HuH-7.5 (cell line): ENCODE measurements at regions not wholly inside any gene's neighbourhood (a gene's known extent, or its start where the extent isn't known, plus 50 kb on each side); places are given as distances from the start of the nearest gene placed in this dataset.

Experiments used
- DNase-seq: peaks from one replicate; pipeline ENCODE4 v3.0.0; 2011; ENCODE audit warnings: low spot score

DNA sequence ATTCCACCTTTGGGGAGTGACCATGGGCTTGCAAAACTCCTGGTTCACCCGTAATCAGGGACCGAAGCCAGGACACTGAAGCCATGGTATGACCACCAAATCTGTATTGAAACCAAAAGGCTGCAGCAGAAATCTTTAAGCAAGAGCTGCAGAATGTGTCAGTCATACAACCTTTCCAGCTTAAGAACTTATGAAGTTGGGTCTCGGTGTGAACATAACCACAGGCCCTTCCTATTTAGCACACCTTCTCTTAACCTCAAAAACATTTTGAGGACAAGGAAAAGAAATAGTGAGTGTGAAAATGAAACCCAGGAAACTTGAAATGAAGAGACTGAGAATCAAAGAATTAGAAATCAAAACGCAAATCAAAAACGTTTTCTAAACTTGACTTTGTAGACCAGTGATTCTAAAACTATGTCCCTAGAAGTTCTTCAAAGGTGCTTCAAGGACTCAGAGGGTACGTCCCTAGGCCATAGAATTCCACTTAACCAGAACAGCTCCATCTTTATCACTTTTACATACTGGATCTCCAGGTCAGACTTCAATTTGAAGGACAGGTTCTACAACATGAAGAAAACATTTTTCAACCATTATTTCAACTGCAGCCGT lies 231.6 kb upstream of the GRIP1 start:
- DNase-seq = no peak

DNA sequence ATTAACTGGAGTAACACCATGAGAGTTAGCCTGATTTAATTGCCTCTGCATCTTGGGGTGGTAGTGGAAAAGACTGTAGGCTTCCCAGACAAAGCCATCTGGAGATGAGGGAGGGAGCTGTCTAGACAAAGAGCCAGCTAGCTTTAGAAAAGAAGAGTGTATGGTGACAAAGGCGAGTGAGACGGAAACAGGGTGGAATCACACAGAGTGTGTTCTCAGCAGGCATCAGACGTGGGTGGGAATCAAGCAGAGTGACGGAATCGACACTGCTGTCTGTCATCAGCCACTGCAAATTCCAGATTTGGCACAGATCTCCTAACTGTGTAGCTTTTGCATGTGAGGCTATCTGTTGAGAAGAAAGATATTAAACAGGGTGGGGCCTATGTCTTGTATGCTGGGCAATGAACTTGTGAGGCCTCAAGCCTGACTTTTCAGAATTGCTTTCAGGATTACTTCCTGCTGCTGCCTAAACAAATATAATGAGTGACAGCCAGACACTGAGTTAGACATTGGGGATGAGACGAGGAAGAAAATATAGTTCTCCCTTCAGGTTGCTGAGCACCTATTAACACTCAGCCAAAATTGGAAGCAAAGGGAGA lies 236.5 kb upstream of the GRIP1 start:
- no peak for DNase-seq

DNA sequence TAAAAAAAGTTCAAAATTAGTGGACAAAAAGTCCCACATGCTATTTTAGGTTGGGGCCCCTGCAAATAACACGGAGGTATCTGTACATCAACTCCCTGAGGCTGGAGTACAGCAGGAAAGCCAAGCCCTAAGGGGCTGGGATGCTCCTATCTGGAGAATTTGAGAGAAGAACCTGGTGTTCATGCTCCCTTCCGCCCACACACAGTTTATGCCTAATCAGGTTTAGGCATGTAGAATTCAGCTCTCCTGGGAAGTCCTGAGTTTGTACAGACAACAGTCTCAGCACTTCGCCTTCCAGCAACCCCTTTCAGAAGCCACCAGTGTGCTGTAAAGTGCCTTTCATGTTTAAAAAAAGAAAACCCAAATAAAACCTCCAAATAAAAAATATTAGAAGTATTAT lies 237.3 kb upstream of the GRIP1 start:
- no peak for DNase-seq

DNA sequence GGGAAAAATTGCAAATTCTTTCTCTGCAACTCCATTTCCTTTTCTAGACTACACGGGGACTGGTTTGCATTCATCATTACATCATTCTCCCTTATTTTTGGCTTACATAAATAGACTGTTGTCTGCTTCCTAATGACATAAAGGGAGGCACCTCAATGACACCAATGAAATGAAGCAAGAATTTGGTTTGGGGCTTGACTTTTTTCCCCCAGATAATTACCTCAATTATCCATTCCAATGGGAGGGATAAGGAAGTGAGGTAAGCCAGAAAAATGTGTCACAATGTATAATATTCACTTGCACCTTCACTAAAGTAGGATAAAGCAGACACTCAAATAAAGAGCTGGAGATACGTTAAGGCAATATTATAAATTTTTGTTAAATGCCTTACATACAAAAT lies 240.6 kb upstream of the GRIP1 start:
- no peak for DNase-seq

DNA sequence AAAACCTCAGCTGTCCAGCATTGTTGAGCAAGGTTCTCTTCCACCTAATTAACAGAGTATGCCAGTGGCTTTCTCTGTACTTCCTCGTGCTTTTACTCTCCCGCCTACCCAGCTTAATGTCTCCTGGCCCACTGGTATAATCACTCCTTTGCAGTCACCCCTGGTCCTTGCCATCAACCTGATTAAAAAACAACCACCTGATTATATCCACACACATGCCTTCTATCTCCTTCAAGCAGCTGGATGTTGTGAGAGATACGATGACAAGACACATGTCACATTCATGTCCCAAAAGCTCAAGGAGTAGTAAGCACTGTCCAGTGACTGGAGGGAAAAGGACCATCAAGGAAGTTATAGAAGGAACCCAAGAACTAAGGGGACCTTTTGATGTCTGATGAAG lies 241.3 kb upstream of the GRIP1 start:
- no peak for DNase-seq

DNA sequence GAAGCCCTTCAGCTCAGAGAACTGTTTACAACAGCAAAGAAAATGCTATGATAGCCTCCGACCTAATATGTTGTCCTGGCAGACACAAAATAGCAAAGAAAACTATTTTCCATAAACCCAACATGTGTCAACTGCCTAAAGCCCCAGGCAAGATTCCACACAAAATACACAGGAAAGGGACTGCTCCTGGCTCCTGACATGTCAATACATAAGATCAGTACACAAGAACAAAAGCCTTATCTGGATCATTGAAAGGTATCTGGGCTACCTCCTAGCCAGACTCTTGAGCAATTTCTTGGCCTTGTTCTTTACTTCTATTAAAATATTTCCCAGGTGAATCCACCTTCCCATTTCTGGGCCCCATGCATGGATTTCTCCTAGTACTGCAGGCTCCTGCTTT lies 242.3 kb upstream of the GRIP1 start:
- DNase-seq = no peak

DNA sequence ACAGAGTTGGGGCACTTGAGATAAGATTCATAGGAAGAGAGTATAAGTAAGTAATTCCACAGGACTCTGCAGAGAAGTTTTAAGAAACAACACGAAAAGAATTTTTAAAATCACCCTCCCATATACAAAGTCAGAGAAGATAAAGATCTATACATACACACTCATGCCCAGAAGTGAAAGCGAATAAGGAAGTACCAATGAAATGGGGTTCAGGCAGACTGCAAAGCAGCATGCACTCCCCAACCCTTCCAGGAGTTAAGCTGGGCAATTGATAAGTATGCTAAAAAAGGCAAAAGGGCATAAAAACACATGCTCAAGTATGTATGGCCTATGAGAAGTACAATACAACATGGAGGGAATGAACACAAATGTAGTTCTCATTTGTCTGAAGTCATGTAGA lies 246.2 kb upstream of the GRIP1 start:
- DNase-seq = no peak

DNA sequence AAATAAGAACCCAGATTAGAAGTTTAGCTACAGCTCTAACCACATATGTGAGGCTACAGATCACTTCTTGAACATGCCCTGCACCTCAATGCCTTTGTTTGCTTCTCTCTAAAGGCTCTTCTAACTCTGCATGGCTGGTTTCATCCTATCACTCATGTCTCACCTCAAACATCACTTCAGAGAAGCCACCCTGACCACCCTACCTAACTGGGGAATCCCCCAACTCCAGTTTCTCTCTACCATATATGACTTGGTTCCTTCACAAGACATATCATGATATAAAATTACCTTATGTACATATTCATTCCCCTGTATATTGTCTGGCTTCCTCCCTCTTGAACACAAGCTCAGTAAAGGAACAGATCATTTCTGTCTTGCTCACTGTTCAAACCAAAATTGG lies 250.2 kb upstream of the GRIP1 start:
- DNase-seq = no peak

DNA sequence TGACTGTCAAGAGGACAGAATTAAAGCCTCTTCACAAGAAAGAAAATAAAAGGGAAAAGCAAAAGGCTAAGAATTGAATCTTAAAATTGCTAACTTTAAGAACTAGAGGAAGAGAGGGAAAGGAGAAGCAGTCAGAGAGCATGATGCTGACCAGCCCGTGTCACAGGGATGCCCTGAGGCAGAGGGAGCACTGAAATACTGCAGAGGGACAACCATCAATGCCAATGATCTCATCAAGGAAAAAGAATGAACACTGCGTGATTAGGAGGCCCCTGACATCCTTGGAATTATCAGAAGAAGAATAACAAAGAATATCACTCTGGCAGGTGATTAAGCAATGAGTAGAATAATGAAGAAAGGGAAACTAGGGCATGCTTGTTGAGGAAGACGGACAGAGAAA lies 252.2 kb upstream of the GRIP1 start:
- no peak for DNase-seq

DNA sequence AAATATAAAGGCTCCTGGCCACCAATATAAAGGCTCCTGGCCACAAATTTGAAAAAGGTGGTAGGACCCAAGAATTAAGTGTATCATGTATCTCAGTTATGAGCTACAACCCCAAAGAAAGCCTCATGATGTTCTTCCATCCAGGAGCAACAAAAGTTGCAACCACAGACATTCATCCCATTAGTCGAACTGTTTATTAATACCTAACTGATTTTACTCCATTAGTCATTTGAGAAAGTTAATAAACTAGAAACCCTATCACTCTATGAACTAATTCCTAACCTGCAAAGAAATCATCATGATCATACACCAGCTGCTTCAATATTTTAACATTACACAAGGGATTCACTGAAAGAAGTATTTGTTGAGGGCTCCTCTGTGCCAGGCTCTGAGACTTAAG lies 253.2 kb upstream of the GRIP1 start:
- DNase-seq = no peak

DNA sequence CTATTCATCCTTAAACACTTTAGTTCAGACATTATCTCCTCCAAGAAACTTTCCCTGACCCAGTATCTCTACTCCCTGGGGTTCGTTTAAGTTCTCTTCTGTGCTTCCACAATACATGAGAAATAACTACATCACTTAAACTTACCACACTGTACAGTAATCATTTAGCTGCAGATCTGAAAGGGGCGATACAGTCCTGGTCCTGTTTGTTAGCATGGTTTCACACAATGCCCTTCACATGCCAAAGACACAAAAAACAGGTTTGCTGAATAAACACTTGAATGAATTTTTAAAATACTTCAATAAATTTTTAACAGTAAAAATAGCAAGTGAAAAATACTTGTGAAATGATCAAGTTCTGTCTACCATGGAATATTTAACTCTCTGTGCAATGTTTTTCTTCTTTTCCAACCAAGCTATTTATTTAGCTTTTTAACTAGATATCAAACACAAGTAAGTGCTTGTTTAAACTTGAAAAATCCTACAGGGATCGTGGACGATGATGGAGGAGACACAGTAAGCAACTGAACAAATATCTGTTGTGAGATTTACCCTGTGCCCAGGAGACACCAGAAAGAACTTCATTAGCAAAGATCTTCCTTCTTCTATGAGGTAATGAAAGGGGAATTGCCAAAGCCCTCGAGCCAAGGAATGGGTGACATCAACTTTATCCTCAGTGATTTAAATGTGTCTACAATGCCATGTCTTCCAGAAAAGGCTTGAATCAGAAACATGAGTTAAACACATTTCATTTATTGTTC lies 255.6 kb upstream of the GRIP1 start:
- DNase-seq = no peak

DNA sequence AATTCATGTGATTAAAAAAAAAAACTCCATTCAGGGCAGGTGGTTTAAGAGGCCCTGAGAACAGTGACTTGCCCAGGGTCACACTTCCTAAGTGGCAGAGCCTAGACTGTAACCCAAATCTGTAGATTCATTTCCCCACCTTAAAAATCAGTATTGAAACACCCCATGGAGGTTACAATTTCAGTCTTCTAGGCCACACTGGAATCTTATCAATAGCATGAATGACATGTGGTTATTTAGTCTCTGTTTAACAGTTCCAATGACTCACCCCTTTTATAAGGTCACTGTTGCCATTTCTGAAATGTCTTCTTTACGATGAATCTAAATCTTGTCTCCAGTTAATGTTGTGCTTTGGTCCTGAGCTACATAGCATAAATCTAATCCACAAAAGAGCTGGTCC lies 262.3 kb upstream of the GRIP1 start:
- DNase-seq = no peak

DNA sequence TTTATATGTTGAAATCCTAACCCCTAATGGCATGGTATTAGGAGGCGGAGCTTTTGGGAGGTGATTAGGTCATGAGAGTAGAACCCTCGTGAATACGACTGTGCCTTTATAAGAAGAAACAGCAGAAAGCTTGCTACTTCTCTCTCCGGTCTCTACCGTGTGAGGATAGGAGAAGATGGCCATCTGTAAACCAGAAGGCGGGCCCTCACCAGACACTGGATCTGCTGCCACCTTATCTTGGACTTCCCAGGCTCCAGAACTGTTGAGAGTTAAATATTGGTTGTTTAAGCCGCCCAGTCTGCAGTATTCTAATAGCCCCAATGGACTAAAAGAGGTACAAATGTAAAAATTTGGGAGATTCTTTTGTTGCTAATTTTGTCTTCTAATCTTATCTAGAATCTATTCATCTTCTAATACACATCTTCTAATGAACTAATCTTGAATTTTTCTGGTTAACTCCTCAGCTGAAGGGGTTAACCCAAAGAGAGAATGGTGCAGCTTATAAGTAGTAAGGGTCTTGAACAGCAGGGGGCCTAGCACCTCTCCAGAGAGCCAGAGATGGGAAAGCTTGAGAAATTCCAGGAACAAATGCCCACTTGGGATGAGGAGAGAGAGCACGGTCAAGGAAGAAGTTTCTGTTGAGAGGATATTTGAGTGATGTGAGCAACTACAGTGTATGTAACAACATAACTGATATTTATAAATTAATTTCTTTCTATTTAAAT lies 264.0 kb upstream of the GRIP1 start:
- no peak for DNase-seq

DNA sequence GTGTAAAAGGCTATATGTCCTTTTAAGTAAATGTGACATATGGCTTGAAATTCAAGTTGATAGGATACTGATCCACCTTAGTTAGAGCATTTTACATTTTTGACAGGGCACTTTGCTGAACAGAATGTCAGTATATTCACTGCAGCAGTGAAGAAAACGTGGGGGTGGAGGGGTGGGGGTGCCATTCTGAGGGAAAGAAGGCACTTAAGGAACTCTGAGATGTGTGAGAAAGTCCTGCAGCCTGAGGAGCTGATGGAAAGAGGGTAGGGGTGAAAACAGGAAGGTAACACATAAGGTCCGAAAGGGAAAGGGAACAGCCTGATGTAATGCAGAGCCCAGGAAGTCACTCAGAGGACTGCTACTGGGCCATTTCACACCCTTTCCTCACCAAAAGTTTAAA lies 265.5 kb upstream of the GRIP1 start:
- DNase-seq = no peak

DNA sequence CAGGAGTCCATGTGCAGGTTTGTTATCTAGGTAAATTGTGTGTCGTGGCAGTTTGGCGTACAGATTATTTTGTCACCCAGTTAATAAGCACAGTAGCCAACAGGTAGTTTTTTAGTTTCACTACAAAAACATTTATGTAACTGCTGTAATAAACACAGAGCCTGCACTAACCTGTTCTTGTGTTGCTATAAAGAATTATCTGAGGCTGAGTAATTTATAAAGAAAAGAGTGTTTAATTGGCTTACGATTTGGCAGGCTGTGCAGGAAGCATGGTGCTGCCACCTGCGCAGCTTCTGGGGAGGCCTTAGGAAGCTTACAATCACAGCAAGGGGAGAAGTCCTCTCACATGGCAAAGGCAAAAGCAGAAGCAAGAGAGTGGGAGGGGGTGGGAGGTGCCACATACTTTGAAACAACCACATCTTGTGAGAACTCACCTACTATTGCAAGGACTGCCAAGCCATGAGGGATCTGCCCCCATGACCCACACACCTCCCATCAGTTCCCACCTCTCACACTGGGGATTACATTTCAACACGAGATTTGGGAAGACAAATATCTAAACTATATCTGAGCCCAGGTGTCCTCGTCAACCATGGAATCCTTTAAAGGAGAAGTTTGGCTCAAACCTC lies 266.4 kb upstream of the GRIP1 start:
- no peak for DNase-seq

DNA sequence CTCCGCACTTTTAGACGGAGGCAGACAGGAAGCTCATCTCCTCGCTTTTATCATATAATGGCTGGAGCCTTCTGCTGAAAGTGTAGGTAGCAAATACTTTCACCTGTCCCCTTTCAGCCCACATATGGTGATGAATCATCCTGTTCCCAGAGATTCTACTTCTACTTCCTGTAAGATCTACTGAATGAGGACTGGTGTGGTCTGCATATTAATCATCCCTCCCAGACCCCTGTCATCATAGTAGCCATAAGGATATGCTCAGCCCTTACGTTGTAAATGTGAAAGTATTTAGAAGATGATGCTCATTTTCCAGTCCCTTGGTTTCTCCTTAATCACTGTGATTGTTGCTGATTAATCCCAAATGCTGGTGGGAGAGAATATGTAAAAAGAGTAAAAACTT lies 268.2 kb upstream of the GRIP1 start:
- DNase-seq = no peak

DNA sequence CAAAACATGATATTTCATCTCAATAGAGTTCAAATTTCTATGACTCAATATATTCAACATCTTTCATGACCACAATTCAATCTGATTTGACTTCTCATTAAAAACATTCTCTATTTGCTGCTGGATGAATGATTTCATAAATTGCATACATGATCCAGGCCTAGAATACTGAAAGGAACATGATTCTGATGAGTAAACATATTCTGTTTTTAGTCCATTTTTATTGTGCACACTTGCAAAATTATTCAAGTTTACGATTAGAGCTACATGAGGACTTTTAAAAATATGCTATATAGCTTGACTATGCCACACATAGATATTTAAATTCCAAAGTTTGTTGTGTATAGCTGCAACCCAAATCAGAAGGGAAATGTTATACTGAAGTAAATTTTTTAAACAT lies 273.8 kb upstream of the GRIP1 start:
- DNase-seq = no peak

DNA sequence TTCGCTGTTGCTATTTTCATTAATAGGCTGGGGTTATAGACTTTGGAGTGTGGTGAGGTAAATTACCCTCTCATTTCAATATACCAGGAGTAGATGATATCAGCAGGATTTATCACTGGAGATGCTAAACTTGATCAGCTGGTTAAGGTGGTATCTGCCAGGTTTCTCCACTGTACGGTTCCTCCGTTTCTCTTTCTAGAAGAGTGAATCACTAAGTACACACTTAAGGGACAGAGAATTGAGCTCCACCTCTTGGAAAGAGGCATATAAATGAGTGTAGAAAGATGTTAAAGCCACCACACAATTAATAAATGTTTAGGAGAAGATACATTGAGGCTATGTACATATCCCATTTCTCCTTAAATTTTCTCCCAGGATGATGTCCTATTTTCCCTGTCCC lies 277.4 kb upstream of the GRIP1 start:
- no peak for DNase-seq

DNA sequence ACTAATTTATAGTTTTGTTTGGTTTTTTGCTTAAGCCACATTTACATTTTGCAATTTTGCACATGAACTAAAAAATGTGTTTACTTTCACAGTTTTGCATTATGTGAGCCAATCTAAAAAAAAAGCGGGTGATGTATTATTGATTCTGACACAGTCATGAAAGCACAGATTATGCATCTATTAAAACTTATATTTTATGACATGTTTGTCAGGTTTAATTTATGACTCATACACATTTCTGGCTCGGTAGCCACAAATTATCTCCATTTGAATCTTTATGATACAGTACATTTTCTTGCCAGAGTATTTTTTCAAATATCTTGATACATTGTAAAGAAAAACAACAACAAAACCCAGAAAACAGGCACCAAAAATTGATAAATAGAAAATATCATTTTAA lies 280.4 kb upstream of the GRIP1 start:
- no peak for DNase-seq

DNA sequence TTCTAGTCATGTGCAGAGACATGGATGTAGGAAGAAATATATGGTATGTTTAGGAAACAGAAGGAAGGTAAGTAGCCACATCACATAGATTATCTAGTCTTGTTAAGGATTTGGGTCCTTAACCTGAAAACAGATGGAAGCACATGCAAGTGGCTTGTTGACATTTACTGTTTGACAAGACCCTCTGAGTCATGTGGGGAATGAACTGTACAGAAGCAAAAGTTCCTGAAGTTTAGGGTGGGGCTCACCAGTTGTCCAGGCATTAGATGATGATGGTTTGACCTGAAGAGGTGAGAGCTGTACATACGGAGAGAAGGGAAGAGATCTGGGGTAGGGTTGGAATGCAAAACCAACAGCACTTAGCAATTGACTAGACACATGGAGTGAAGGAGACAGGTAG lies 281.1 kb upstream of the GRIP1 start:
- DNase-seq = no peak

DNA sequence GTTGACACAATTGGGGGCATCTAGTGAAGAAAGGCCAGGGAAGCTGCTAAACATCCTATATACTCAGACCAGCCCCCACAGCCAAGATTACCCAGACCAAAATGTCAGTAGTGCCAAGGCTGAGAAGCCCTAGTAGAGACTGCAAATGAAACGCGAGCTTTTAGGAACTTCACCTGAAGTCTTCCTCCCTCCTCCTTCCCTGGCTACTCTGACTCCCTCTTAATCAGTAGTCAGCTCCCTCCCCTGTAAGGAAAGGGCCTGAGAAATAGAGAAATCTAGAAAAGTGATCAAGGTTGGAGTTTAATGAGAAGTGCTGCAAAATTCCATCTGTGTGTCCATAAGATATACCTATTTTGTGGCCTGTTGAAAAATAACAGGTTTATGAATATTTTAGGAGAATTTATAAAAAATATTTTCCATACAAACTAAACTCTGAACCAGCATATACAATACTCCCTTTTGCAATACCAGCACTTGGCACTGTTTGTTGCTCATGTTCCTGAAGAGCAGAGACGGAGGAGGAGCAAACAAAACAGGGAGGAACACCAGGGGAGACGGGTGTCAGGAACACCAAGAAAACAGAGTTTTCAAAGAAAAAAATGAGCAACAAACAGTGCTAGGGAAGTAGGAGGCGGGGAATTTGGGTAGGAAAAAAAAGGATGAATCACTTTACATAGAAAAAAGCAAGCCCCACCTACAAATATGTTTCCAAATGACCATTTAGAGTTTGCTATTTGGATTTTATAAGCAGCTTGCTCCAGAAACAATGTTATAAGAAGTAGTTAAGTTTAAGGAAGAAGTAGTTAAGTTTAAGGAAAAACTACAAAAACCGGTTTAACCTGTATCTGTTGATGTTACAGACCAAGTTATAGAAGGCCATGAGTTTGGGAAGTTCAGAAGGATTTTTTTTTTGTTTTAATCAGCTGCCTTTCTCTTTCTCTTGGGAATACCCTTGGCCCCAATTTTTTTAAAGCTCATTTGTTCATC lies 282.1 kb upstream of the GRIP1 start:
- DNase-seq = no peak
